ENCODE measurements at regions not wholly inside any gene's neighbourhood (a gene's known extent, or its start where the extent isn't known, plus 50 kb on each side); places are given as distances from the start of the nearest gene placed in this dataset.

DNA sequence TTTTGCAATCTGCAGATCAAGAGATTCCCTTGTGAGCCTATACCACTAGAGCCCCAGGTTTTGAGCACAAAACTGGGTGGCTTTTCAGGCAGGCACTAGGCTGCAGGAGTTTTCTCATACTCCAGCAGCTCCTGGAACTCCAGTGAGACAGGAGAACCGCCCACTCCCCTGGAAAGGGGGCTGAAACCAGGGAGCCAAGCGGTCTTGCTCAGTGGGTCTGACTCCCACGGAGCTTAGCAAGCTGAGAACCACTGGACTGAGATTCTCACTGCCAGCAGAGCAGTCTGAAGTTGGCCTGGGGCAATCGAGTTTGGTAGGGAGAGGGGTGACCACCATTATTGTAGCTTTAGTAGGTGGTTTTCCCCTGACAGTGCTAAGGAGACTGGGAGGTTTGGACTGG is 313.8 kb upstream of the TEX13C start:
- TF ChIP-seq POLR2AphosphoS5 (IDR thresholded peaks at IDR 0.05; ENCODE audit: low read length) (no peak), ZNF274 (IDR thresholded peaks at IDR 0.05; ENCODE audit: insufficient read depth, insufficient read length) (no peak), NR2F1 (conservative IDR thresholded peaks at IDR 0.05) (no peak), EZH2 (IDR thresholded peaks at IDR 0.05; ENCODE audit: borderline replicate concordance, control insufficient read depth, low read depth, low read length) (no peak), SMC3 (IDR thresholded peaks at IDR 0.05; ENCODE audit: borderline replicate concordance, low read length) (no peak), WRNIP1 (IDR thresholded peaks at IDR 0.05; ENCODE audit: borderline replicate concordance, low read depth, low read length) (no peak), ZNF217 (IDR thresholded peaks at IDR 0.05) (no peak), TARDBP (IDR thresholded peaks at IDR 0.05; ENCODE audit: borderline replicate concordance) (no peak), ZNF384 (IDR thresholded peaks at IDR 0.05; ENCODE audit: borderline replicate concordance, low read depth, low read length) (no peak), SIN3A (IDR thresholded peaks at IDR 0.05; ENCODE audit: low read depth, low read length) (no peak), ETV6 (conservative IDR thresholded peaks at IDR 0.05 in 1 of 2, IDR thresholded peaks at IDR 0.05 in 1 of 2; ENCODE audit: borderline replicate concordance in 1 of 2, low read depth in 1 of 2) (no peak)
- TF ChIP-seq, protein P1, sequence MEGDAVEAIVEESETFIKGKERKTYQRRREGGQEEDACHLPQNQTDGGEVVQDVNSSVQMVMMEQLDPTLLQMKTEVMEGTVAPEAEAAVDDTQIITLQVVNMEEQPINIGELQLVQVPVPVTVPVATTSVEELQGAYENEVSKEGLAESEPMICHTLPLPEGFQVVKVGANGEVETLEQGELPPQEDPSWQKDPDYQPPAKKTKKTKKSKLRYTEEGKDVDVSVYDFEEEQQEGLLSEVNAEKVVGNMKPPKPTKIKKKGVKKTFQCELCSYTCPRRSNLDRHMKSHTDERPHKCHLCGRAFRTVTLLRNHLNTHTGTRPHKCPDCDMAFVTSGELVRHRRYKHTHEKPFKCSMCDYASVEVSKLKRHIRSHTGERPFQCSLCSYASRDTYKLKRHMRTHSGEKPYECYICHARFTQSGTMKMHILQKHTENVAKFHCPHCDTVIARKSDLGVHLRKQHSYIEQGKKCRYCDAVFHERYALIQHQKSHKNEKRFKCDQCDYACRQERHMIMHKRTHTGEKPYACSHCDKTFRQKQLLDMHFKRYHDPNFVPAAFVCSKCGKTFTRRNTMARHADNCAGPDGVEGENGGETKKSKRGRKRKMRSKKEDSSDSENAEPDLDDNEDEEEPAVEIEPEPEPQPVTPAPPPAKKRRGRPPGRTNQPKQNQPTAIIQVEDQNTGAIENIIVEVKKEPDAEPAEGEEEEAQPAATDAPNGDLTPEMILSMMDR (IDR thresholded peaks at IDR 0.05 in 2 of 3, conservative IDR thresholded peaks at IDR 0.05 in 1 of 3; ENCODE audit: control insufficient read depth in 2 of 3, extremely low read depth in 1 of 3, insufficient read depth in 1 of 3, low read depth in 3 of 3, low read length in 3 of 3): no peak
